ENCODE measurements at regions not wholly inside any gene's neighbourhood (a gene's known extent, or its start where the extent isn't known, plus 50 kb on each side); places are given as distances from the start of the nearest gene placed in this dataset.

- Histone ChIP-seq H3K4me3 (ENCODE audit: low read depth, low read length) (no peak overlapping the region), H3K4me1 (ENCODE audit: control insufficient read depth, insufficient read depth, low read length, poor library complexity, severe bottlenecking) (no peaks in the 10 kb centered on the region), H3K27ac (ENCODE audit: insufficient read depth, low read length, poor library complexity, severe bottlenecking) (no peak overlapping the region), H3K36me3 (ENCODE audit: control insufficient read depth, insufficient read depth, low read length) (no peaks in the 10 kb centered on the region), H3K9me3 (ENCODE audit: control insufficient read depth in 2 of 2, low read length in 2 of 2) (no peaks in the 10 kb centered on the region), H3K27me3 (ENCODE audit: control insufficient read depth, insufficient read depth, low read length) (no peaks in the 10 kb centered on the region)
- ATAC-seq (ENCODE audit: low read depth in 2 of 2) = no peak
- H3K4me3 Mint-ChIP-seq = no peak overlapping the region
- peaks cover 0 to 12% (median 2%) of the 10 kb centered on the region in 7 donors for H3K9me3 Mint-ChIP-seq
- H3K27ac Mint-ChIP-seq = no peak overlapping the region
- H3K36me3 Mint-ChIP-seq = no peaks in the 10 kb centered on the region
- H3K27me3 Mint-ChIP-seq = no peaks in the 10 kb centered on the region
- H3K4me1 Mint-ChIP-seq = no peaks in the 10 kb centered on the region
- DNase-seq = no peak
These were observed 577.8 kb downstream of the AACS start for GRCh38 chr12:125643055-125643454.

GRCh38 chr12:125645724-125646123 lies 580.5 kb downstream of the AACS start:
- Mint-ChIP-seq H3K27ac (no peak overlapping the region), H3K4me3 (no peak overlapping the region), H3K9me3 (peaks cover 0 to 10% (median 2%) of the 10 kb centered on the region in 7 donors), H3K27me3 (no peaks in the 10 kb centered on the region), H3K36me3 (no peaks in the 10 kb centered on the region), H3K4me1 (no peaks in the 10 kb centered on the region)
- Histone ChIP-seq H3K4me3 (ENCODE audit: low read depth, low read length) (no peak overlapping the region), H3K27me3 (ENCODE audit: control insufficient read depth, insufficient read depth, low read length) (no peaks in the 10 kb centered on the region), H3K36me3 (ENCODE audit: control insufficient read depth, insufficient read depth, low read length) (no peaks in the 10 kb centered on the region), H3K9me3 (ENCODE audit: control insufficient read depth in 2 of 2, low read length in 2 of 2) (no peaks in the 10 kb centered on the region), H3K4me1 (ENCODE audit: control insufficient read depth, insufficient read depth, low read length, poor library complexity, severe bottlenecking) (no peaks in the 10 kb centered on the region), H3K27ac (ENCODE audit: insufficient read depth, low read length, poor library complexity, severe bottlenecking) (no peak overlapping the region)
- no peak for ATAC-seq (ENCODE audit: low read depth in 2 of 2)
- DNase-seq = no peak

GRCh38 chr12:125650587-125650986 lies 585.4 kb downstream of the AACS start:
- H3K4me3 Mint-ChIP-seq = no peak overlapping the region
- Histone ChIP-seq H3K4me3 (ENCODE audit: low read depth, low read length) (no peak overlapping the region), H3K27me3 (ENCODE audit: control insufficient read depth, insufficient read depth, low read length) (no peaks in the 10 kb centered on the region), H3K36me3 (ENCODE audit: control insufficient read depth, insufficient read depth, low read length) (no peaks in the 10 kb centered on the region), H3K4me1 (ENCODE audit: control insufficient read depth, insufficient read depth, low read length, poor library complexity, severe bottlenecking) (no peaks in the 10 kb centered on the region), H3K27ac (ENCODE audit: insufficient read depth, low read length, poor library complexity, severe bottlenecking) (no peak overlapping the region), H3K9me3 (ENCODE audit: control insufficient read depth in 2 of 2, low read length in 2 of 2) (no peaks in the 10 kb centered on the region)
- no peak for ATAC-seq (ENCODE audit: low read depth in 2 of 2)
- DNase-seq = no peak
- no peaks in the 10 kb centered on the region for H3K36me3 Mint-ChIP-seq
- H3K9me3 Mint-ChIP-seq = peaks cover under 1 to 10% (median 4%) of the 10 kb centered on the region in 7 donors
- H3K27ac Mint-ChIP-seq = no peak overlapping the region
- H3K4me1 Mint-ChIP-seq = peaks cover 0 to 2% (median 0%) of the 10 kb centered on the region in 4 donors
- H3K27me3 Mint-ChIP-seq = peaks cover 4% of the 10 kb centered on the region

DNA sequence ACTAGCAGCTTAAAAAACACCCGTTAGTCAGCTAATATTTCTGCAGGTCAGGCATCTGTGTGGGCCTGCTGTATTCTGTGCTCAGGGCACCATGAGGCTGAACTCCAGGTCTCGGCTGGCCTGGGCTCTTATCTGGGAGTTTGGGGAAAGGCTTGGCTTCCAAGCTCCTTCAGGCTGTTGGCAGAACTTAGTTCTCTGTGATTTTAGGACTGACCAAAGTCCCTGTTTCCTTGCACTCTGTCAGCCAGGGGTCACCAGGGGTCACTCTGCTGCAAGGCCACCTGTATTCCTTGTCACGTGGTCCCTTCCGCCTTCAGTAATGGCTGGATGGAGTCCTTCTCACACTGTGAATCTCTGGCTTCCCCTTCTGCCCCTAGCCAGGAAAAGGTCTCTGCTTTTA lies 586.4 kb downstream of the AACS start:
- H3K36me3 ChIP-seq (ENCODE audit: control insufficient read depth, insufficient read depth, low read length) = no peaks in the 10 kb centered on the region
- Mint-ChIP-seq H3K9me3 (peaks cover 0 to 10% (median 3%) of the 10 kb centered on the region in 7 donors), H3K4me3 (no peak overlapping the region), H3K36me3 (no peaks in the 10 kb centered on the region), H3K4me1 (peaks cover 0 to 2% (median 0%) of the 10 kb centered on the region in 4 donors), H3K27ac (no peak overlapping the region), H3K27me3 (peaks cover 4% of the 10 kb centered on the region)
- DNase-seq = no peak
- H3K9me3 ChIP-seq (ENCODE audit: control insufficient read depth in 2 of 2, low read length in 2 of 2) = no peaks in the 10 kb centered on the region
- H3K27me3 ChIP-seq (ENCODE audit: control insufficient read depth, insufficient read depth, low read length) = no peaks in the 10 kb centered on the region
- no peak overlapping the region for H3K4me3 ChIP-seq (ENCODE audit: low read depth, low read length)
- no peaks in the 10 kb centered on the region for H3K4me1 ChIP-seq (ENCODE audit: control insufficient read depth, insufficient read depth, low read length, poor library complexity, severe bottlenecking)
- ATAC-seq (ENCODE audit: low read depth in 2 of 2) = no peak
- H3K27ac ChIP-seq (ENCODE audit: insufficient read depth, low read length, poor library complexity, severe bottlenecking) = no peak overlapping the region

GRCh38 chr12:125652681-125653080 lies 587.4 kb downstream of the AACS start:
- no peak overlapping the region for H3K27ac Mint-ChIP-seq
- H3K9me3 Mint-ChIP-seq = peaks cover 0 to 8% (median 3%) of the 10 kb centered on the region in 7 donors
- H3K4me3 Mint-ChIP-seq = no peak overlapping the region
- no peaks in the 10 kb centered on the region for H3K9me3 ChIP-seq (ENCODE audit: control insufficient read depth in 2 of 2, low read length in 2 of 2)
- DNase-seq (no peak), ATAC-seq (ENCODE audit: low read depth in 2 of 2) (no peak)
- no peak overlapping the region for H3K4me3 ChIP-seq (ENCODE audit: low read depth, low read length)
- H3K4me1 Mint-ChIP-seq = peaks cover 0 to 2% (median 0%) of the 10 kb centered on the region in 4 donors
- peaks cover 4% of the 10 kb centered on the region for H3K27me3 Mint-ChIP-seq
- H3K27ac ChIP-seq (ENCODE audit: insufficient read depth, low read length, poor library complexity, severe bottlenecking) = no peak overlapping the region
- H3K36me3 ChIP-seq (ENCODE audit: control insufficient read depth, insufficient read depth, low read length) = no peaks in the 10 kb centered on the region
- H3K27me3 ChIP-seq (ENCODE audit: control insufficient read depth, insufficient read depth, low read length) = no peaks in the 10 kb centered on the region
- H3K36me3 Mint-ChIP-seq = no peaks in the 10 kb centered on the region
- no peaks in the 10 kb centered on the region for H3K4me1 ChIP-seq (ENCODE audit: control insufficient read depth, insufficient read depth, low read length, poor library complexity, severe bottlenecking)

GRCh38 chr12:125657681-125658080 lies 592.4 kb downstream of the AACS start:
- Mint-ChIP-seq H3K36me3 (no peaks in the 10 kb centered on the region), H3K4me1 (no peaks in the 10 kb centered on the region), H3K4me3 (no peak overlapping the region), H3K27me3 (peaks cover 4% of the 10 kb centered on the region), H3K9me3 (peaks cover 0 to 7% (median 3%) of the 10 kb centered on the region in 7 donors), H3K27ac (no peak overlapping the region)
- DNase-seq (no peak), ATAC-seq (ENCODE audit: low read depth in 2 of 2) (no peak)
- H3K9me3 ChIP-seq (ENCODE audit: control insufficient read depth in 2 of 2, low read length in 2 of 2) = no peaks in the 10 kb centered on the region
- H3K27ac ChIP-seq (ENCODE audit: insufficient read depth, low read length, poor library complexity, severe bottlenecking) = no peak overlapping the region
- H3K36me3 ChIP-seq (ENCODE audit: control insufficient read depth, insufficient read depth, low read length) = no peaks in the 10 kb centered on the region
- no peaks in the 10 kb centered on the region for H3K4me1 ChIP-seq (ENCODE audit: control insufficient read depth, insufficient read depth, low read length, poor library complexity, severe bottlenecking)
- no peaks in the 10 kb centered on the region for H3K27me3 ChIP-seq (ENCODE audit: control insufficient read depth, insufficient read depth, low read length)
- H3K4me3 ChIP-seq (ENCODE audit: low read depth, low read length) = no peak overlapping the region

GRCh38 chr12:125674554-125675338 lies 609.5 kb downstream of the AACS start:
- no peaks in the 10 kb centered on the region for H3K4me1 ChIP-seq (ENCODE audit: control insufficient read depth, insufficient read depth, low read length, poor library complexity, severe bottlenecking)
- no peaks in the 10 kb centered on the region for H3K4me1 Mint-ChIP-seq
- no peak overlapping the region for H3K27ac Mint-ChIP-seq

DNA sequence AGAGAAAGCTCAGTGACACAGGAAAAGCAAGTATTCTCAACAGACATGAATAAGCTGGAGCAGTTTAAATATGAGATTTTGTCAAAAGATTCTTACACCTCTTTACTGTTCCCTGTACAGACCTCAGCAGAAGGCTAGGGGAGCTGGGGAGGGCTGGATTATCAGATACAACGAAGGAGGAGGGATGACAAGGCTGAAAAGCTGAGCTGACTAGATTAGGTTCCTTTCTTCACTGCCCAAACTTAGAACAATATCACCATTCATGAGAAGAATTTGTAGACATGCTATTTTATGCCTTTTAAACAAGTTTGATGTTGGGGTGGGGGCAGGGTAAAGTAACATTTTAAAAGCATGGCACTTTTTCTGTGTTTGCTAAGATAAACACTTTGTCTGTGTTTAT lies 611.1 kb downstream of the AACS start:
- H3K36me3 Mint-ChIP-seq = no peaks in the 10 kb centered on the region
- ATAC-seq (ENCODE audit: low read depth in 2 of 2) = no peak
- Histone ChIP-seq H3K27me3 (ENCODE audit: control insufficient read depth, insufficient read depth, low read length) (no peaks in the 10 kb centered on the region), H3K36me3 (ENCODE audit: control insufficient read depth, insufficient read depth, low read length) (no peaks in the 10 kb centered on the region), H3K27ac (ENCODE audit: insufficient read depth, low read length, poor library complexity, severe bottlenecking) (no peak overlapping the region), H3K9me3 (ENCODE audit: control insufficient read depth in 2 of 2, low read length in 2 of 2) (no peaks in the 10 kb centered on the region), H3K4me3 (ENCODE audit: low read depth, low read length) (no peak overlapping the region), H3K4me1 (ENCODE audit: control insufficient read depth, insufficient read depth, low read length, poor library complexity, severe bottlenecking) (no peaks in the 10 kb centered on the region)
- peaks cover 0 to 4% (median 0%) of the 10 kb centered on the region in 7 donors for H3K9me3 Mint-ChIP-seq
- H3K27me3 Mint-ChIP-seq = no peaks in the 10 kb centered on the region
- no peaks in the 10 kb centered on the region for H3K4me1 Mint-ChIP-seq
- no peak overlapping the region for H3K4me3 Mint-ChIP-seq
- no peak for DNase-seq
- no peak overlapping the region for H3K27ac Mint-ChIP-seq

More at GRCh38 chr12:125674554-125675338, 609.5 kb downstream of the AACS start:
- H3K9me3 ChIP-seq (ENCODE audit: control insufficient read depth in 2 of 2, low read length in 2 of 2) = no peaks in the 10 kb centered on the region
- ATAC-seq (ENCODE audit: low read depth in 2 of 2) = no peak
- no peaks in the 10 kb centered on the region for H3K36me3 ChIP-seq (ENCODE audit: control insufficient read depth, insufficient read depth, low read length)
- no peak overlapping the region for H3K27ac ChIP-seq (ENCODE audit: insufficient read depth, low read length, poor library complexity, severe bottlenecking)
- Mint-ChIP-seq H3K27me3 (no peaks in the 10 kb centered on the region), H3K4me3 (no peak overlapping the region), H3K36me3 (no peaks in the 10 kb centered on the region), H3K9me3 (peaks cover 0 to 4% (median 2%) of the 10 kb centered on the region in 7 donors)
- DNase-seq = no peak
- H3K4me3 ChIP-seq (ENCODE audit: low read depth, low read length) = no peak overlapping the region
- H3K27me3 ChIP-seq (ENCODE audit: control insufficient read depth, insufficient read depth, low read length) = no peaks in the 10 kb centered on the region
